Body of pancreas (tissue), 4 donors: ENCODE measurements at regions not wholly inside any gene's neighbourhood (a gene's known extent, or its start where the extent isn't known, plus 50 kb on each side); places are given as distances from the start of the nearest gene placed in this dataset.

Experiments used
- CTCF ChIP-seq, 7 experiments: fragments of 450-650 bp in 4 of 7; fragments of 200-600 bp in 3 of 7; sonication (generic) in 3 of 7; IDR thresholded peaks; one replicate each; pipeline ENCODE4 v1.5.1; 2016 to 2019; ENCODE audit warnings: antibody characterized with exemption in 7 of 7
- POLR2A ChIP-seq, 3 donors: fragments of 450-650 bp; IDR thresholded peaks; one replicate each; pipeline ENCODE4 v1.6.1; 2016; ENCODE audit warnings: antibody characterized with exemption in 3 of 3, mild to moderate bottlenecking in 2 of 3

- no peak for TF ChIP-seq CTCF (IDR thresholded peaks at IDR 0.05)
- TF ChIP-seq POLR2A (IDR thresholded peaks at IDR 0.05): no peak
Observed at GRCh38 chr13:22625691-22626090, 555.1 kb upstream of the SGCG start.
